ENCODE measurements at regions not wholly inside any gene's neighbourhood (a gene's known extent, or its start where the extent isn't known, plus 50 kb on each side); places are given as distances from the start of the nearest gene placed in this dataset.

- TF ChIP-seq CTCF (IDR thresholded peaks at IDR 0.05; ENCODE audit: insufficient read depth, low read length, poor library complexity, severe bottlenecking) (no peak), EZH2phosphoT487 (conservative IDR thresholded peaks at IDR 0.05; ENCODE audit: low read length) (no peak)
Observed at GRCh38 chr3:72418856-72419255, 429.4 kb downstream of the SHQ1 start.

Data from SU-DHL-6 (cell line).